NCI-H2227 treated with DMSO at 0.1 percent for 48 hours (cell line): ENCODE measurements at regions not wholly inside any gene's neighbourhood (a gene's known extent, or its start where the extent isn't known, plus 50 kb on each side); places are given as distances from the start of the nearest gene placed in this dataset.
"Not testable (repeated sequence)": the region's sequence is repeated elsewhere in the genome, so short reads cannot be mapped to it uniquely, and the experiment has no call there.

Experiments
- DNase-seq: peaks from one replicate; lab custom pipeline; 2025; lab: John Stamatoyannopoulos, UW

GRCh38 chr6:144435602-144436426 is 150.7 kb downstream of the UTRN start:
- no peak for DNase-seq

GRCh38 chr6:144437105-144437504 is 152.0 kb downstream of the UTRN start:
- no peak for DNase-seq

- DNase-seq: no peak
Observed at GRCh38 chr6:144438103-144438502, 153.0 kb downstream of the UTRN start.

GRCh38 chr6:144439016-144439415 is 153.9 kb downstream of the UTRN start:
- DNase-seq: no peak

- not testable (repeated sequence) for DNase-seq
Observed at GRCh38 chr6:144441801-144442200, 156.7 kb downstream of the UTRN start.

- no peak for DNase-seq
Observed at GRCh38 chr6:144443157-144443556, 158.0 kb downstream of the UTRN start.

GRCh38 chr6:144447472-144447871 is 162.3 kb downstream of the UTRN start:
- no peak for DNase-seq

GRCh38 chr6:144449218-144449617 is 164.1 kb downstream of the UTRN start:
- no peak for DNase-seq

GRCh38 chr6:144449911-144450597 is 164.9 kb downstream of the UTRN start:
- DNase-seq: no peak

GRCh38 chr6:144460327-144461095 is 175.4 kb downstream of the UTRN start:
- no peak for DNase-seq

- no peak for DNase-seq
Observed at GRCh38 chr6:144462058-144462457, 176.9 kb downstream of the UTRN start.

- DNase-seq: no peak
Observed at GRCh38 chr6:144466716-144467115, 181.6 kb downstream of the UTRN start.

GRCh38 chr6:144467172-144467762 is 182.1 kb downstream of the UTRN start:
- no peak for DNase-seq

- no peak for DNase-seq
Observed at GRCh38 chr6:144467921-144468320, 182.8 kb downstream of the UTRN start.

GRCh38 chr6:144468709-144469108 is 183.6 kb downstream of the UTRN start:
- DNase-seq: no peak

GRCh38 chr6:144469144-144469575 is 184.0 kb downstream of the UTRN start:
- no peak for DNase-seq

GRCh38 chr6:144470201-144470600 is 185.1 kb downstream of the UTRN start:
- DNase-seq: not testable (repeated sequence)

- DNase-seq: no peak
Observed at GRCh38 chr6:144471986-144472385, 186.9 kb downstream of the UTRN start.

- DNase-seq: no peak
Observed at GRCh38 chr6:144474290-144474689, 189.2 kb downstream of the UTRN start.

- no peak for DNase-seq
Observed at GRCh38 chr6:144474904-144475303, 189.8 kb downstream of the UTRN start.

GRCh38 chr6:144475411-144475810 is 190.3 kb downstream of the UTRN start:
- DNase-seq: no peak

- DNase-seq: no peak
Observed at GRCh38 chr6:144476286-144476685, 191.2 kb downstream of the UTRN start.
